ENCODE measurements at regions not wholly inside any gene's neighbourhood (a gene's known extent, or its start where the extent isn't known, plus 50 kb on each side); places are given as distances from the start of the nearest gene placed in this dataset.

DNA sequence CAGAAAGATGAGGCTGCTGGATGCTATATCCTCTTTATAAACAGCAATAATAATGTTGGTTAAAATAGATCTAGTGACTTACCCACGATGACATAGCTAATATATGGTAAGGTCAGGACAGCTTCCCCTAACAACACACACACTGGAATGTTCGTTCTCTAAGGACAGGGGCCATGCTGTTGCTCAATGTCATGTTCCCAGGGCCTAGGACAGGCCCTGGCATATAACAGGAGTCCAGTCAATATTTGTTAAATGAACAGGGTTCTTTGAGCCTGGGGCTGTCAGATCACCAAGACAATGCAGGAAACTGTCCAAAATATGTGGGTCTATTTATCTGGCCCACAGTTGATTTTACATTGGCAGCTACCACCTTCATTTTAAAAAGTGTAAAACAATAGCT lies 207.1 kb upstream of the MEX3C start:
- 61 to 73% (median 66%) methylated on average over 2 of the region's 2 CpGs for WGBS, 3 donors
- DNase-seq, result no peak
- intact Hi-C loops (cut with DNase I), result no loop called here
- TF ChIP-seq, protein P1, sequence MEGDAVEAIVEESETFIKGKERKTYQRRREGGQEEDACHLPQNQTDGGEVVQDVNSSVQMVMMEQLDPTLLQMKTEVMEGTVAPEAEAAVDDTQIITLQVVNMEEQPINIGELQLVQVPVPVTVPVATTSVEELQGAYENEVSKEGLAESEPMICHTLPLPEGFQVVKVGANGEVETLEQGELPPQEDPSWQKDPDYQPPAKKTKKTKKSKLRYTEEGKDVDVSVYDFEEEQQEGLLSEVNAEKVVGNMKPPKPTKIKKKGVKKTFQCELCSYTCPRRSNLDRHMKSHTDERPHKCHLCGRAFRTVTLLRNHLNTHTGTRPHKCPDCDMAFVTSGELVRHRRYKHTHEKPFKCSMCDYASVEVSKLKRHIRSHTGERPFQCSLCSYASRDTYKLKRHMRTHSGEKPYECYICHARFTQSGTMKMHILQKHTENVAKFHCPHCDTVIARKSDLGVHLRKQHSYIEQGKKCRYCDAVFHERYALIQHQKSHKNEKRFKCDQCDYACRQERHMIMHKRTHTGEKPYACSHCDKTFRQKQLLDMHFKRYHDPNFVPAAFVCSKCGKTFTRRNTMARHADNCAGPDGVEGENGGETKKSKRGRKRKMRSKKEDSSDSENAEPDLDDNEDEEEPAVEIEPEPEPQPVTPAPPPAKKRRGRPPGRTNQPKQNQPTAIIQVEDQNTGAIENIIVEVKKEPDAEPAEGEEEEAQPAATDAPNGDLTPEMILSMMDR (IDR thresholded peaks at IDR 0.05), result no peak
- TF ChIP-seq EP300 (IDR thresholded peaks at IDR 0.05), result no peak
- no peak for TF ChIP-seq POLR2A (IDR thresholded peaks at IDR 0.05)
- Histone ChIP-seq H3K9me3 (no peaks in the 10 kb centered on the region), H3K4me1 (ENCODE audit: insufficient read depth) (no peaks in the 10 kb centered on the region), H3K36me3 (no peaks in the 10 kb centered on the region), H3K27ac (no peak overlapping the region), H3K27me3 (no peaks in the 10 kb centered on the region), H3K4me3 (no peak overlapping the region)

DNA sequence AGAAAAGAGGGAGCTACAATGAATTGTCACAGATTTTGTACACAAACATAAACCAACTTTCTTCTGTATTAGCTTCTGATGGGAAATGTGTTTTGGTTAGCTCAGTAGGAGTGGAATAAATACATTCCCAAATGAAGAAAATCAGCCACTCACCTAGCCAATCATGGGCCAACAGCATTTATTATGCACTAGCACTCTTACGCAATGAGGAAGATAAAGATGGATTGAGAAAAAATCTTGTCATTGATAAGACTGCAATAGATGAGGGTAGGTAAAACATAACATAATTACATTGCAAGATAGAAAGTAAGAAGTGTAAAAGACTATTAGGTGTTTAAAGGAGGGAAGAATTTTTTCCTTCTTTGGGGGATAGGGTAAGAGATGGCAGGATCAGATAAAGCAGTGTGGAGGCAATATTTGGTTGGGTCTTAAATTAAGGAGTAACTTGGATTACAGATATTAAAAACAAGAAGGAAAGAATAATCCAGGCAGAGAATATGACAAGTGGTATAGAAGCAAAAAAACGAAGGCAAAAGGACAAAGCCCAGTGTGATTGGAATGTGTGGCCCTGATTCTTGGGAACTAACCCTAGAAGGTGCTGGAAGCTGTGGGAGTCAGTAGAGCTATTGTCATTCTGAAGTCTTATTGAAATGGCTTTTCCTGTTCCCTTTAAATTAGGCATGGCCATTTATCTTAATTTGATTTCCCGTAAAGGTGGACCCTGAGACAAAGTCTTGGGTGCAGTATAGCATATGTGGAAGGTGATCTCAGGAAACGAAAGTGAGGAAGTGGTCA lies 208.4 kb upstream of the MEX3C start:
- 73 to 75% (median 74%) methylated on average over 4 of the region's 4 CpGs for WGBS, 3 donors
- TF ChIP-seq EP300 (IDR thresholded peaks at IDR 0.05), result no peak
- no peak for TF ChIP-seq POLR2A (IDR thresholded peaks at IDR 0.05)
- TF ChIP-seq, protein P1 (IDR thresholded peaks at IDR 0.05), result no peak
- Histone ChIP-seq H3K36me3 (no peaks in the 10 kb centered on the region), H3K4me1 (ENCODE audit: insufficient read depth) (no peaks in the 10 kb centered on the region), H3K4me3 (no peak overlapping the region), H3K27me3 (no peaks in the 10 kb centered on the region), H3K9me3 (no peaks in the 10 kb centered on the region), H3K27ac (no peak overlapping the region)
- DNase-seq, result no peak
- intact Hi-C loops (cut with DNase I), result no loop called here

GRCh38 chr18:51417643-51418483 lies 220.4 kb upstream of the MEX3C start:
- TF ChIP-seq EP300 (IDR thresholded peaks at IDR 0.05) (no peak), POLR2A (IDR thresholded peaks at IDR 0.05) (no peak)
- TF ChIP-seq, protein P1 (IDR thresholded peaks at IDR 0.05), result no peak
- WGBS, 3 donors, result 72 to 81% (median 75%) methylated on average over 8 of the region's 8 CpGs
- Histone ChIP-seq H3K9me3 (no peaks in the 10 kb centered on the region), H3K4me1 (ENCODE audit: insufficient read depth) (no peaks in the 10 kb centered on the region), H3K36me3 (no peaks in the 10 kb centered on the region), H3K27ac (no peak overlapping the region), H3K4me3 (no peak overlapping the region), H3K27me3 (no peaks in the 10 kb centered on the region)
- intact Hi-C loops (cut with DNase I), result no loop called here
- DNase-seq, result no peak

GRCh38 chr18:51425475-51425874 lies 228.0 kb upstream of the MEX3C start:
- H3K27ac ChIP-seq, result no peak overlapping the region
- 71 to 84% (median 73%) methylated on average over 6 of the region's 6 CpGs for WGBS, 3 donors

More at GRCh38 chr18:51425475-51425874, 228.0 kb upstream of the MEX3C start:
- Histone ChIP-seq H3K27me3 (no peaks in the 10 kb centered on the region), H3K9me3 (no peaks in the 10 kb centered on the region), H3K36me3 (no peaks in the 10 kb centered on the region), H3K4me1 (ENCODE audit: insufficient read depth) (no peaks in the 10 kb centered on the region), H3K4me3 (no peak overlapping the region)
- TF ChIP-seq, protein P1 (IDR thresholded peaks at IDR 0.05), result no peak
- no peak for TF ChIP-seq EP300 (IDR thresholded peaks at IDR 0.05)
- no peak for TF ChIP-seq POLR2A (IDR thresholded peaks at IDR 0.05)
- intact Hi-C loops (cut with DNase I), result no loop called here
- DNase-seq, result no peak

Measured in ovary (tissue), 7 donors.